ENCODE measurements at regions not wholly inside any gene's neighbourhood (a gene's known extent, or its start where the extent isn't known, plus 50 kb on each side); places are given as distances from the start of the nearest gene placed in this dataset.

- no peaks in the 10 kb centered on the region for H4K20me1 ChIP-seq (ENCODE audit: control insufficient read depth, insufficient read depth, low read length, poor library complexity, severe bottlenecking)
- Mint-ChIP-seq H3K27ac (no peak overlapping the region), H3K27me3 (no peaks in the 10 kb centered on the region), H3K9me3 (ENCODE audit: insufficient read depth) (no peaks in the 10 kb centered on the region), H3K4me1 (no peaks in the 10 kb centered on the region), H3K4me3 (no peak overlapping the region)
- H3K27me3 ChIP-seq (replicated peaks in 1 of 4; ENCODE audit: control extremely low read depth in 1 of 4, control insufficient read depth in 3 of 4, insufficient read depth in 4 of 4, low read length in 3 of 4): no peaks in the 10 kb centered on the region
- no peak overlapping the region for H2AFZ ChIP-seq (ENCODE audit: insufficient read depth, low read depth, low read length, poor library complexity, severe bottlenecking)
- no CpG with 5 or more reads among the region's 1 CpG for WGBS (ENCODE audit: insufficient coverage)
- POLR2A ChIA-PET: no interaction called here
- intact Hi-C loops (cut with micrococcal nuclease): no loop called here
- no peak overlapping the region for H3K4me3 ChIP-seq (ENCODE audit: control extremely low read depth in 1 of 5, extremely low read depth in 1 of 5, insufficient read depth in 1 of 5, low read depth in 2 of 5, low read length in 4 of 5)
- TF ChIP-seq CTCF (IDR thresholded peaks at IDR 0.05) (no peak), EZH2 (IDR thresholded peaks at IDR 0.05; ENCODE audit: borderline replicate concordance, insufficient read depth, low read depth, low read length, poor library complexity, severe bottlenecking) (no peak)
- no peaks in the 10 kb centered on the region for H3K4me1 ChIP-seq (ENCODE audit: control insufficient read depth in 2 of 2, insufficient read depth in 2 of 2, low read length in 2 of 2)
- H3K4me2 ChIP-seq (replicated peaks; ENCODE audit: low read depth, low read length, poor library complexity, severe bottlenecking): no peak overlapping the region
- H3K36me3 ChIP-seq (replicated peaks in 1 of 2; ENCODE audit: control extremely low read depth in 1 of 2, control insufficient read depth in 1 of 2, extremely low read depth in 1 of 2, insufficient read depth in 2 of 2, low read length in 1 of 2): no peaks in the 10 kb centered on the region
- no peaks in the 10 kb centered on the region for H3K79me2 ChIP-seq (ENCODE audit: control insufficient read depth, insufficient read depth, low read length)
- DNase-seq (no peak), ATAC-seq (ENCODE audit: low read depth) (no peak)
- CTCF ChIA-PET: no interaction called here
- no peak overlapping the region for H3K9ac ChIP-seq (ENCODE audit: low read length)
- no peaks in the 10 kb centered on the region for H3K9me3 ChIP-seq (ENCODE audit: control extremely low read depth in 1 of 3, control insufficient read depth in 2 of 3, insufficient read depth in 1 of 3, low read length in 2 of 3)
- no peak overlapping the region for H3K27ac ChIP-seq (ENCODE audit: low read length in 2 of 2)
These were observed 558.5 kb upstream of the ARRDC3 start for GRCh38 chr5:91941588-91941987.

- intact Hi-C loops (cut with micrococcal nuclease): no loop called here
- no peaks in the 10 kb centered on the region for H3K79me2 ChIP-seq (ENCODE audit: control insufficient read depth, insufficient read depth, low read length)
- no peak for TF ChIP-seq CTCF (IDR thresholded peaks at IDR 0.05)
- no peak for TF ChIP-seq EZH2 (IDR thresholded peaks at IDR 0.05; ENCODE audit: borderline replicate concordance, insufficient read depth, low read depth, low read length, poor library complexity, severe bottlenecking)
- H3K4me3 Mint-ChIP-seq: no peak overlapping the region
- H4K20me1 ChIP-seq (ENCODE audit: control insufficient read depth, insufficient read depth, low read length, poor library complexity, severe bottlenecking): no peaks in the 10 kb centered on the region
- no peaks in the 10 kb centered on the region for H3K27me3 Mint-ChIP-seq
- ChIA-PET POLR2A (no interaction called here), CTCF (no interaction called here)
- H3K27me3 ChIP-seq (replicated peaks in 1 of 4; ENCODE audit: control extremely low read depth in 1 of 4, control insufficient read depth in 3 of 4, insufficient read depth in 4 of 4, low read length in 3 of 4): no peaks in the 10 kb centered on the region
- DNase-seq: no peak
- H3K9ac ChIP-seq (ENCODE audit: low read length): no peak overlapping the region
- H3K4me1 ChIP-seq (ENCODE audit: control insufficient read depth in 2 of 2, insufficient read depth in 2 of 2, low read length in 2 of 2): no peaks in the 10 kb centered on the region
- H3K36me3 ChIP-seq (replicated peaks in 1 of 2; ENCODE audit: control extremely low read depth in 1 of 2, control insufficient read depth in 1 of 2, extremely low read depth in 1 of 2, insufficient read depth in 2 of 2, low read length in 1 of 2): no peaks in the 10 kb centered on the region
- no peak for ATAC-seq (ENCODE audit: low read depth)
- no peak overlapping the region for H3K4me2 ChIP-seq (replicated peaks; ENCODE audit: low read depth, low read length, poor library complexity, severe bottlenecking)
- H3K27ac Mint-ChIP-seq: no peak overlapping the region
- H3K27ac ChIP-seq (ENCODE audit: low read length in 2 of 2): no peak overlapping the region
- H3K9me3 Mint-ChIP-seq (ENCODE audit: insufficient read depth): no peaks in the 10 kb centered on the region
- H2AFZ ChIP-seq (ENCODE audit: insufficient read depth, low read depth, low read length, poor library complexity, severe bottlenecking): no peak overlapping the region
- no peaks in the 10 kb centered on the region for H3K9me3 ChIP-seq (ENCODE audit: control extremely low read depth in 1 of 3, control insufficient read depth in 2 of 3, insufficient read depth in 1 of 3, low read length in 2 of 3)
- H3K4me1 Mint-ChIP-seq: no peaks in the 10 kb centered on the region
- H3K4me3 ChIP-seq (ENCODE audit: control extremely low read depth in 1 of 5, extremely low read depth in 1 of 5, insufficient read depth in 1 of 5, low read depth in 2 of 5, low read length in 4 of 5): no peak overlapping the region
These were observed 555.3 kb upstream of the ARRDC3 start for GRCh38 chr5:91938441-91938840.

Data from B cell (primary cell).